Stomach (tissue), 4 donors: ENCODE measurements at regions not wholly inside any gene's neighbourhood (a gene's known extent, or its start where the extent isn't known, plus 50 kb on each side); places are given as distances from the start of the nearest gene placed in this dataset.

Source experiments
- small RNA-seq, 4 donors: library from RNA; depleted of rRNA; stranded (forward); fragments of <200 nt; gene quantifications; one replicate each; pipeline ENCODE3, GENCODE V24; 2016

Small RNAs in the stretch of these regions (small RNA-seq; reads per million reads assigned to genes)
- gene RN7SL401P = 0 reads per million in 4 donors
